IMR-90 (cell line): ENCODE measurements at regions not wholly inside any gene's neighbourhood (a gene's known extent, or its start where the extent isn't known, plus 50 kb on each side); places are given as distances from the start of the nearest gene placed in this dataset.

Experiments
- ATAC-seq: fragments of 200-7000 bp; cut with Tn5 transposase; 2 replicates; pipeline ENCODE4 v1.9.1; 2020; ENCODE audit warnings: low read depth, mild to moderate bottlenecking, moderate library complexity
- BruUV-seq: library from RNA; stranded (reverse); fragments of 400-500 nt; replicated peaks from 2 replicates; lab custom pipeline; 2021; lab: Mats Ljungman, UMichigan
- CTCF ChIA-PET: fragments of 300-600 bp; formaldehyde crosslinking; extraction: SDS; loops from one replicate; lab custom pipeline; 2021; ENCODE audit warnings: antibody characterized with exemption; lab: Yijun Ruan, JAX
- POLR2A ChIA-PET: fragments of 300-600 bp; sonication (Branson Sonifier 250); formaldehyde crosslinking; loops from one replicate; lab custom pipeline; 2022; ENCODE audit warnings: antibody characterized with exemption; ENCODE audit not compliant: unreplicated experiment; lab: Charles Lee
- DNase-seq: peaks from one replicate; pipeline ENCODE4 v3.0.0; 2013
- H2AFZ ChIP-seq: replicated peaks from 2 replicates; pipeline ENCODE3; 2013; ENCODE audit warnings: low read length, mild to moderate bottlenecking; ENCODE audit not compliant: poor library complexity
- H2AK5ac ChIP-seq: 2 replicates; pipeline ENCODE4 v1.6.1; 2013; ENCODE audit warnings: low read depth, low read length, inconsistent platforms
- H2AK9ac ChIP-seq: replicated peaks from 2 replicates; pipeline ENCODE3; 2013; ENCODE audit warnings: mild to moderate bottlenecking, low read depth, low read length, moderate library complexity; ENCODE audit not compliant: poor library complexity
- H2BK120ac ChIP-seq: 2 replicates; pipeline ENCODE4 v1.6.1; 2013; ENCODE audit warnings: low read depth, low read length, inconsistent platforms
- H2BK15ac ChIP-seq: 3 replicates; pipeline ENCODE4 v1.6.1; 2013; ENCODE audit warnings: low read depth, low read length, inconsistent platforms
- H2BK20ac ChIP-seq: 2 replicates; pipeline ENCODE4 v1.6.1; 2013; ENCODE audit warnings: low read depth, mild to moderate bottlenecking, inconsistent platforms, low read length, moderate library complexity
- H2BK5ac ChIP-seq: 2 replicates; pipeline ENCODE4 v1.6.1; 2013; ENCODE audit warnings: mild to moderate bottlenecking, low read depth, low read length, inconsistent platforms; ENCODE audit not compliant: poor library complexity, severe bottlenecking
- H3K14ac ChIP-seq: replicated peaks from 2 replicates; pipeline ENCODE4 v1.6.1; 2013; ENCODE audit warnings: low read depth, low read length, inconsistent platforms
- H3K18ac ChIP-seq: 2 replicates; pipeline ENCODE4 v1.6.1; 2013; ENCODE audit warnings: low read depth, low read length, control low read depth
- H3K23ac ChIP-seq: 2 replicates; pipeline ENCODE4 v1.6.1; 2013; ENCODE audit warnings: low read depth, low read length, inconsistent platforms
- H3K27ac ChIP-seq: 2 replicates; pipeline ENCODE4 v1.5.1; 2013; ENCODE audit warnings: mild to moderate bottlenecking, control low read depth, low read length; ENCODE audit not compliant: insufficient read depth
- H3K27me3 ChIP-seq: 2 replicates; pipeline ENCODE4 v1.6.1; 2013; ENCODE audit warnings: low read length; ENCODE audit not compliant: control insufficient read depth, insufficient read depth
- H3K36me3 ChIP-seq: 2 replicates; pipeline ENCODE4 v1.6.1; 2013; ENCODE audit warnings: low read length, mixed read lengths; ENCODE audit not compliant: control insufficient read depth, insufficient read depth
- H3K4ac ChIP-seq: 2 replicates; pipeline ENCODE4 v1.6.1; 2013; ENCODE audit warnings: low read depth, low read length, inconsistent platforms
- H3K4me1 ChIP-seq: 2 replicates; pipeline ENCODE4 v1.6.1; 2013; ENCODE audit warnings: low read length, mixed read lengths; ENCODE audit not compliant: control insufficient read depth, insufficient read depth
- H3K4me2 ChIP-seq: 2 replicates; pipeline ENCODE4 v1.6.1; 2013; ENCODE audit warnings: low read depth, mild to moderate bottlenecking, control low read depth, low read length, moderate library complexity
- H3K4me3 ChIP-seq: 2 replicates; pipeline ENCODE4 v1.5.1; 2013; ENCODE audit warnings: low read depth, mild to moderate bottlenecking, control low read depth, low read length, moderate library complexity; ENCODE audit not compliant: insufficient read depth
- H3K56ac ChIP-seq: 2 replicates; pipeline ENCODE4 v1.6.1; 2013; ENCODE audit warnings: low read length, inconsistent platforms; ENCODE audit not compliant: insufficient read depth; ENCODE audit errors: extremely low read depth
- H3K79me1 ChIP-seq, 2 experiments: 2 replicates each; pipeline ENCODE4 v1.6.1; 2013; ENCODE audit warnings: low read length in 2 of 2, inconsistent platforms in 1 of 2, low read depth in 1 of 2
- H3K9ac ChIP-seq: 2 replicates; pipeline ENCODE4 v1.6.1; 2013; ENCODE audit warnings: low read depth, low read length, control low read depth
- H3K9me1 ChIP-seq: 2 replicates; pipeline ENCODE4 v1.6.1; 2013; ENCODE audit warnings: low read length, inconsistent platforms; ENCODE audit not compliant: insufficient read depth
- H3K9me3 ChIP-seq: 2 replicates; pipeline ENCODE4 v1.6.1; 2013; ENCODE audit warnings: low read length; ENCODE audit not compliant: control insufficient read depth, insufficient read depth
- H4K20me1 ChIP-seq: 2 replicates; pipeline ENCODE4 v1.6.1; 2013; ENCODE audit warnings: low read length, inconsistent platforms; ENCODE audit not compliant: insufficient read depth
- H4K5ac ChIP-seq: 2 replicates; pipeline ENCODE4 v1.6.1; 2013; ENCODE audit warnings: mild to moderate bottlenecking, low read depth, low read length, control low read depth
- H4K8ac ChIP-seq, 2 experiments: 2 replicates each; pipeline ENCODE4 v1.6.1; 2013; ENCODE audit warnings: low read depth in 2 of 2, low read length in 2 of 2, control low read depth in 1 of 2, inconsistent platforms in 1 of 2
- H4K91ac ChIP-seq: 2 replicates; pipeline ENCODE4 v1.6.1; 2013; ENCODE audit warnings: low read depth, low read length, inconsistent platforms; ENCODE audit not compliant: insufficient read depth
- CHD1 ChIP-seq: IDR thresholded peaks from 2 replicates; pipeline ENCODE4 v1.6.1; 2012; ENCODE audit warnings: low read depth, low read length, improper control_type of control experiment
- FOS ChIP-seq: fragments of 150-350 bp; IDR thresholded peaks from 2 replicates; pipeline ENCODE4 v1.6.1; 2016; ENCODE audit warnings: low read depth, low read length
- MXI1 ChIP-seq: IDR thresholded peaks from 2 replicates; pipeline ENCODE4 v1.6.1; 2012; ENCODE audit warnings: low read depth, mild to moderate bottlenecking, low read length, moderate library complexity, borderline replicate concordance
- NFE2L2 ChIP-seq: fragments of 150-350 bp; IDR thresholded peaks from 2 replicates; pipeline ENCODE4 v1.6.1; 2016; ENCODE audit warnings: low read depth, mild to moderate bottlenecking, low read length
- RCOR1 ChIP-seq: IDR thresholded peaks from 2 replicates; pipeline ENCODE4 v1.6.1; 2012; ENCODE audit warnings: mild to moderate bottlenecking, low read length, improper control_type of control experiment; ENCODE audit not compliant: insufficient replicate concordance
- RFX5 ChIP-seq: IDR thresholded peaks from 2 replicates; pipeline ENCODE4 v1.8.0; 2012; ENCODE audit warnings: low read depth, mild to moderate bottlenecking, low read length, moderate library complexity
- USF2 ChIP-seq: fragments of 150-350 bp; IDR thresholded peaks from 2 replicates; pipeline ENCODE4 v1.6.1; 2017; ENCODE audit warnings: mild to moderate bottlenecking, antibody characterized with exemption, low read length, low read depth
- WGBS, 2 experiments: methylation state at CpG; one replicate each; pipeline versions ENCODE4 v1.1.5 to v1.1.7; 2013; ENCODE audit warnings: missing lambda C conversion rate in 2 of 2; ENCODE audit not compliant: insufficient read length in 1 of 2; ENCODE audit errors: extremely low coverage in 2 of 2; 5-methylcytosine and 5-hydroxymethylcytosine counted together
- dilution Hi-C: fragments of 300-500 bp; cut with HindIII; formaldehyde crosslinking; loops from one replicate; pipeline ENCODE4 v1.14.3; 2018; ENCODE audit warnings: low sequenced_read_pairs; ENCODE audit not compliant: unreplicated experiment
- in situ Hi-C: fragments of 300-500 bp; cut with MboI; formaldehyde crosslinking; loops from 3 replicates; pipeline ENCODE4 v1.14.3; 2019; ENCODE audit warnings: low sequenced_read_pairs, inconsistent platforms, mixed read lengths
- intact Hi-C: fragments of 100-400 bp; cut with micrococcal nuclease; formaldehyde crosslinking; loops from 2 replicates; pipeline ENCODE4 v1.10.0; 2022

DNA sequence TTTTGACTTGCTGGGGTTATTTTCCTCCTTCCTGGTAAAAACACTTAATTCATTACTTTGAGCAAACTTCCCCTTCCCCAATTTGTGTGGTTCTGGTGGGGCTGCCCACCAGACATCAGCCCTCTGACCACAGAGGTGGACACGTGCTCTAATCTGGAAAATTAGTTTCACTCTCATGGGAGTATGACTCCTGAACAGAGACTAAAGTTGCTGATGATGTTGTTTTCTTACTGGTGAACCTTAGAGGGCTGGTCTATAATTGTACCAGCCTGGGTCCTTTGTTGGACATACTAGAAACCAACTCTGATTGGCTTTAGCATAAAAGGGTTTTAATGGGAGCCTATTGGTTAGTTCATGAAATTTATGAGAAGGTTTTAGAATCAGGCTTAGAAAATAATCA lies 54.1 kb upstream of the ACYP2 start:
- Histone ChIP-seq H3K4me3 (no peak overlapping the region), H3K56ac (no peak overlapping the region), H3K14ac (no peak overlapping the region), H2BK15ac (no peak overlapping the region), H3K27ac (no peak overlapping the region), H3K23ac (no peak overlapping the region), H3K36me3 (no peaks in the 10 kb centered on the region), H2BK120ac (no peak overlapping the region), H3K79me1 (no peaks in the 10 kb centered on the region), H3K9ac (no peak overlapping the region), H3K9me1 (0 out of 2 replicates have a peak, but pooled peaks cover 6% of the 10 kb centered on the region), H2AFZ (no peak overlapping the region), H4K91ac (no peak overlapping the region), H3K4me2 (no peak overlapping the region), H2BK5ac (no peak overlapping the region), H3K4ac (no peak overlapping the region), H3K4me1 (peaks cover 7% of the 10 kb centered on the region), H3K27me3 (no peaks in the 10 kb centered on the region), H4K5ac (no peak overlapping the region), H3K18ac (no peak overlapping the region), H2AK5ac (peak overlapping the region; percentile 1; the same call in 1 of the 2 replicates), H4K20me1 (no peaks in the 10 kb centered on the region), H2BK20ac (no peak overlapping the region), H2AK9ac (no peak overlapping the region), H3K9me3 (no peaks in the 10 kb centered on the region), H4K8ac (no peak overlapping the region)
- CTCF ChIA-PET: no interaction called here
- DNase-seq (no peak), ATAC-seq (no peak)
- intact Hi-C loops: no loop called here
- no CpG with 5 or more reads among the region's 1 CpG for WGBS, 2 experiments
- dilution Hi-C loops: no loop called here
- POLR2A ChIA-PET: no interaction called here
- TF ChIP-seq RCOR1: no peak
- TF ChIP-seq FOS: no peak
- TF ChIP-seq CHD1: no peak
- no peak for TF ChIP-seq MXI1
- no peak for TF ChIP-seq NFE2L2
- TF ChIP-seq RFX5: no peak
- no peak for TF ChIP-seq USF2
- in situ Hi-C loops: no loop called here
- no TSS peak for BruUV-seq
